ENCODE measurements at regions not wholly inside any gene's neighbourhood (a gene's known extent, or its start where the extent isn't known, plus 50 kb on each side); places are given as distances from the start of the nearest gene placed in this dataset.

- H3K36me3 ChIP-seq (ENCODE audit: control insufficient read depth, insufficient read depth, low read length), result no peaks in the 10 kb centered on the region
- no peaks in the 10 kb centered on the region for H4K20me1 ChIP-seq (replicated peaks; ENCODE audit: control insufficient read depth, insufficient read depth, low read length)
- 0% methylated on average over 2 of the region's 2 CpGs for WGBS (ENCODE audit: insufficient coverage, low coverage, missing lambda C conversion rate)
- H3K4me1 ChIP-seq (replicated peaks in 1 of 2; ENCODE audit: control insufficient read depth in 2 of 2, insufficient read depth in 2 of 2, low read length in 2 of 2), result no peaks in the 10 kb centered on the region
- H3K4me3 ChIP-seq, result no peak overlapping the region
- TF ChIP-seq CC2D1A (IDR thresholded peaks at IDR 0.05) (no peak), SMARCC2 (IDR thresholded peaks at IDR 0.05; ENCODE audit: low read depth) (no peak), SMAD3 (CRISPR knock-in tag; conservative IDR thresholded peaks at IDR 0.05) (no peak), PRPF4 (IDR thresholded peaks at IDR 0.05; ENCODE audit: insufficient read depth, low read depth, low read length, poor library complexity, severe bottlenecking) (no peak), GMEB1 (CRISPR knock-in tag; IDR thresholded peaks at IDR 0.05) (no peak)
- TF ChIP-seq, protein P1, sequence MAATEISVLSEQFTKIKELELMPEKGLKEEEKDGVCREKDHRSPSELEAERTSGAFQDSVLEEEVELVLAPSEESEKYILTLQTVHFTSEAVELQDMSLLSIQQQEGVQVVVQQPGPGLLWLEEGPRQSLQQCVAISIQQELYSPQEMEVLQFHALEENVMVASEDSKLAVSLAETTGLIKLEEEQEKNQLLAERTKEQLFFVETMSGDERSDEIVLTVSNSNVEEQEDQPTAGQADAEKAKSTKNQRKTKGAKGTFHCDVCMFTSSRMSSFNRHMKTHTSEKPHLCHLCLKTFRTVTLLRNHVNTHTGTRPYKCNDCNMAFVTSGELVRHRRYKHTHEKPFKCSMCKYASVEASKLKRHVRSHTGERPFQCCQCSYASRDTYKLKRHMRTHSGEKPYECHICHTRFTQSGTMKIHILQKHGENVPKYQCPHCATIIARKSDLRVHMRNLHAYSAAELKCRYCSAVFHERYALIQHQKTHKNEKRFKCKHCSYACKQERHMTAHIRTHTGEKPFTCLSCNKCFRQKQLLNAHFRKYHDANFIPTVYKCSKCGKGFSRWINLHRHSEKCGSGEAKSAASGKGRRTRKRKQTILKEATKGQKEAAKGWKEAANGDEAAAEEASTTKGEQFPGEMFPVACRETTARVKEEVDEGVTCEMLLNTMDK (IDR thresholded peaks at IDR 0.05; ENCODE audit: borderline replicate concordance, insufficient read depth, low read depth, low read length, poor library complexity, severe bottlenecking), result no peak
- H3K79me2 ChIP-seq (ENCODE audit: control insufficient read depth, insufficient read depth, low read length), result no peaks in the 10 kb centered on the region
- CTCF ChIA-PET (ENCODE audit: low intra/inter-chr PET ratio), result no interaction called here
- FAIRE-seq (no peak), ATAC-seq (no peak), DNase-seq (ENCODE audit: extremely low read depth in 1 of 4, low spot score in 3 of 4) (no peak)
- intact Hi-C loops (cut with micrococcal nuclease) (no loop called here), in situ Hi-C loops (cut with MboI) (no loop called here)
- no peak overlapping the region for H2AFZ ChIP-seq (ENCODE audit: low read depth, low read length)
- no peaks in the 10 kb centered on the region for H3K9me1 ChIP-seq (ENCODE audit: control insufficient read depth, insufficient read depth, low read length)
- BruUV-seq (replicated peaks), result no TSS peak
- no peak overlapping the region for H3K27ac ChIP-seq (ENCODE audit: extremely low read depth, low read depth, low read length)
- no peaks in the 10 kb centered on the region for H3K27me3 ChIP-seq (ENCODE audit: control insufficient read depth in 2 of 2, insufficient read depth in 2 of 2, low read length in 2 of 2)
- no peaks in the 10 kb centered on the region for H3K9me3 ChIP-seq (replicated peaks; ENCODE audit: control insufficient read depth, insufficient read depth, low read depth, low read length)
- no peak overlapping the region for H3K9ac ChIP-seq (ENCODE audit: insufficient read depth in 1 of 2, low read depth in 2 of 2, low read length in 2 of 2)
- H3K4me2 ChIP-seq (ENCODE audit: insufficient read depth, low read length), result no peak overlapping the region
- POLR2A ChIA-PET, result no interaction called here
These were observed 472.9 kb upstream of the PRKX start for GRCh38 chrX:4186331-4186730.
